PC-9 (cell line): ENCODE measurements at regions not wholly inside any gene's neighbourhood (a gene's known extent, or its start where the extent isn't known, plus 50 kb on each side); places are given as distances from the start of the nearest gene placed in this dataset.

Experiments used
- CTCF ChIP-seq: fragments of 200-600 bp; sonication (generic); conservative IDR thresholded peaks from 2 replicates; pipeline ENCODE4 v1.6.1; 2017; ENCODE audit warnings: mixed run types, antibody characterized with exemption, mild to moderate bottlenecking, moderate library complexity
- EZH2 ChIP-seq: fragments of 200-600 bp; sonication (generic); IDR thresholded peaks from 2 replicates; pipeline ENCODE4 v1.8.0; 2017; ENCODE audit warnings: antibody characterized with exemption, low read depth

- no peak for TF ChIP-seq CTCF
- no peak for TF ChIP-seq EZH2
These were observed 1412.9 kb upstream of the ALCAM start for GRCh38 chr3:103953796-103954195.
